HCT116 (cell line): ENCODE measurements at regions not wholly inside any gene's neighbourhood (a gene's known extent, or its start where the extent isn't known, plus 50 kb on each side); places are given as distances from the start of the nearest gene placed in this dataset.

Source experiments
- ATAC-seq: fragments of 200-7000 bp; cut with Tn5 transposase; 2 replicates; pipeline ENCODE4 v1.9.1; 2020; ENCODE audit warnings: mild to moderate bottlenecking, moderate library complexity
- BruUV-seq: library from RNA; stranded (reverse); fragments of 400-500 nt; replicated peaks from 2 replicates; lab custom pipeline; 2021; lab: Mats Ljungman, UMichigan
- CTCF ChIA-PET: fragments of 300-600 bp; sonication (Branson Sonifier 250); formaldehyde crosslinking; loops from one replicate; lab custom pipeline; 2021; ENCODE audit warnings: antibody characterized with exemption; lab: Charles Lee
- POLR2A ChIA-PET: fragments of 300-600, 350-600 bp; sonication (Branson Sonifier 250); formaldehyde crosslinking; loops from one replicate; lab custom pipeline; 2021; ENCODE audit warnings: antibody characterized with exemption; lab: Charles Lee
- RAD21 ChIA-PET, 2 experiments: fragments of 300-600 bp; sonication (Branson Sonifier 250); formaldehyde crosslinking; loops; one replicate each; lab custom pipeline; 2023; ENCODE audit warnings: low total read pairs in 2 of 2; ENCODE audit not compliant: uncharacterized antibody in 2 of 2, unreplicated experiment in 2 of 2, low non-redundant PET in 1 of 2; lab: Charles Lee
- DNase-seq: peaks from one replicate; pipeline ENCODE4 v3.0.0-alpha.2; 2010; ENCODE audit warnings: low read depth, low spot score
- H2AFZ ChIP-seq: fragments of 200-600 bp; shearing (Covaris generic), sonication (generic); 2 replicates; pipeline ENCODE4 v1.6.1; 2017; ENCODE audit warnings: low read depth, mixed run types, mixed read lengths, antibody characterized with exemption, low read length; ENCODE audit not compliant: poor library complexity, severe bottlenecking
- H3K27ac ChIP-seq: 2 replicates; pipeline ENCODE4 v1.5.1; 2012; ENCODE audit warnings: low read depth, low read length
- H3K27me3 ChIP-seq: fragments of 200-600 bp; sonication (generic); 2 replicates; pipeline ENCODE4 v1.6.1; 2016; ENCODE audit warnings: mixed run types, low read length, mixed read lengths; ENCODE audit not compliant: insufficient read depth
- H3K36me3 ChIP-seq, 2 experiments: fragments of 200-500 bp in 1 of 2; fragments of 200-600 bp in 1 of 2; sonication (Bioruptor generic) in 1 of 2; sonication (generic) in 1 of 2; 2 replicates each; pipeline versions ENCODE4 v1.5.1 to v1.6.1; 2014 to 2016; ENCODE audit warnings: low read length in 2 of 2, inconsistent platforms in 1 of 2, mixed read lengths in 1 of 2, mixed run types in 1 of 2; ENCODE audit not compliant: insufficient read depth in 2 of 2, control insufficient read depth in 1 of 2
- H3K4me1 ChIP-seq, 2 experiments: fragments of 200-600 bp in 1 of 2; sonication (generic) in 1 of 2; 2 replicates each; pipeline versions ENCODE4 v1.5.1 to v1.6.1; 2012 to 2017; ENCODE audit warnings: low read length in 2 of 2, inconsistent platforms in 1 of 2, mild to moderate bottlenecking in 1 of 2, mixed read lengths in 1 of 2, mixed run types in 1 of 2, moderate library complexity in 1 of 2; ENCODE audit not compliant: insufficient read depth in 2 of 2, control insufficient read depth in 1 of 2
- H3K4me2 ChIP-seq: fragments of 200-600 bp; sonication (generic); 2 replicates; pipeline ENCODE4 v1.6.1; 2017; ENCODE audit warnings: mixed run types, low read length, mixed read lengths
- H3K4me3 ChIP-seq, 2 experiments: fragments of 200-600 bp in 1 of 2; sonication (generic) in 1 of 2; replicated peaks in 1 of 2; 2 replicates each; pipeline ENCODE4 v1.5.1; 2011 to 2016; ENCODE audit warnings: low read length in 2 of 2, control low read depth in 1 of 2, low read depth in 1 of 2, mild to moderate bottlenecking in 1 of 2, mixed read lengths in 1 of 2, mixed run types in 1 of 2
- H3K79me2 ChIP-seq: fragments of 200-600 bp; sonication (generic); 2 replicates; pipeline ENCODE4 v1.6.1; 2017; ENCODE audit warnings: mild to moderate bottlenecking, mixed run types, low read length, moderate library complexity, mixed read lengths; ENCODE audit not compliant: insufficient read depth
- H3K9ac ChIP-seq: fragments of 200-600 bp; sonication (generic); 2 replicates; pipeline ENCODE4 v1.6.1; 2016; ENCODE audit warnings: low read length, mixed read lengths
- H3K9me2 ChIP-seq: fragments of 200-600 bp; sonication (generic), shearing (Covaris generic); 2 replicates; pipeline ENCODE4 v1.6.1; 2017; ENCODE audit warnings: mixed run types, mild to moderate bottlenecking, moderate library complexity; ENCODE audit not compliant: insufficient read depth
- H3K9me3 ChIP-seq, 2 experiments: fragments of 200-500 bp in 1 of 2; fragments of 200-600 bp in 1 of 2; sonication (Bioruptor generic) in 1 of 2; sonication (generic) in 1 of 2; 2 replicates each; pipeline ENCODE4 v1.6.1; 2014 to 2017; ENCODE audit warnings: low read length in 2 of 2, mixed read lengths in 2 of 2, inconsistent platforms in 1 of 2, low read depth in 1 of 2, mild to moderate bottlenecking in 1 of 2, mixed run types in 1 of 2, moderate library complexity in 1 of 2; ENCODE audit not compliant: control insufficient read depth in 1 of 2, insufficient read depth in 1 of 2
- H4K20me1 ChIP-seq: fragments of 200-600 bp; sonication (generic), shearing (Covaris generic); 2 replicates; pipeline ENCODE4 v1.6.1; 2017; ENCODE audit warnings: mixed run types, mild to moderate bottlenecking, moderate library complexity; ENCODE audit not compliant: insufficient read depth
- ATF3 ChIP-seq: IDR thresholded peaks from 2 replicates; pipeline ENCODE4 v1.6.1; 2012
- CBX3 ChIP-seq: IDR thresholded peaks from 2 replicates; pipeline ENCODE4 v1.6.1; 2012; ENCODE audit warnings: low read depth
- CEBPB ChIP-seq: IDR thresholded peaks from 2 replicates; pipeline ENCODE4 v1.6.1; 2012; ENCODE audit warnings: low read depth
- CTCF ChIP-seq, 3 experiments: fragments of 200-600 bp in 1 of 3; sonication (generic) in 1 of 3; IDR thresholded peaks in 2 of 3; conservative IDR thresholded peaks in 1 of 3; 2 replicates each; pipeline ENCODE4 v1.5.1; 2012 to 2017; ENCODE audit warnings: low read depth in 2 of 3, low read length in 2 of 3, antibody characterized with exemption in 1 of 3, borderline replicate concordance in 1 of 3, control low read depth in 1 of 3, mild to moderate bottlenecking in 1 of 3, mixed read lengths in 1 of 3, mixed run types in 1 of 3, moderate library complexity in 1 of 3; ENCODE audit not compliant: insufficient read depth in 1 of 3
- EGR1 ChIP-seq: IDR thresholded peaks from 2 replicates; pipeline ENCODE4 v1.6.1; 2012; ENCODE audit warnings: low read depth
- EZH2 ChIP-seq: fragments of 200-600 bp; sonication (generic); IDR thresholded peaks from 2 replicates; pipeline ENCODE4 v1.6.1; 2017; ENCODE audit warnings: antibody characterized with exemption, mixed run types
- EZH2phosphoT487 ChIP-seq: fragments of 200-600 bp; IDR thresholded peaks from 2 replicates; pipeline ENCODE4 v1.6.1; 2018; ENCODE audit warnings: antibody characterized with exemption, borderline replicate concordance
- JUND ChIP-seq: IDR thresholded peaks from 2 replicates; pipeline ENCODE4 v1.6.1; 2012
- POLR2A ChIP-seq: IDR thresholded peaks from 2 replicates; pipeline ENCODE4 v1.7.0; 2011; ENCODE audit warnings: borderline replicate concordance; ENCODE audit not compliant: insufficient read depth, insufficient read length; ENCODE audit errors: extremely low read depth
- POLR2AphosphoS5 ChIP-seq: IDR thresholded peaks from 2 replicates; pipeline ENCODE4 v1.6.1; 2011; ENCODE audit warnings: mild to moderate bottlenecking, low read depth, low read length, moderate library complexity
- RAD21 ChIP-seq: IDR thresholded peaks from 2 replicates; pipeline ENCODE4 v1.6.1; 2012; ENCODE audit warnings: low read depth, mild to moderate bottlenecking
- SIN3A ChIP-seq: IDR thresholded peaks from 2 replicates; pipeline ENCODE4 v1.6.1; 2012; ENCODE audit warnings: low read depth
- SP1 ChIP-seq: IDR thresholded peaks from 2 replicates; pipeline ENCODE4 v1.6.1; 2012; ENCODE audit warnings: low read depth
- TCF7L2 ChIP-seq: IDR thresholded peaks from 2 replicates; pipeline ENCODE4 v1.7.0; 2011; ENCODE audit warnings: borderline replicate concordance, inconsistent platforms; ENCODE audit not compliant: insufficient read depth, insufficient read length; ENCODE audit errors: extremely low read depth
- ZBTB33 ChIP-seq: IDR thresholded peaks from 2 replicates; pipeline ENCODE4 v1.6.1; 2011; ENCODE audit warnings: mild to moderate bottlenecking, low read length, moderate library complexity; ENCODE audit not compliant: insufficient replicate concordance; ENCODE audit errors: extremely low read depth
- ZFX ChIP-seq: fragments of 450-650 bp; IDR thresholded peaks from 2 replicates; pipeline ENCODE4 v1.6.1; 2017
- ZNF274 ChIP-seq: fragments of 200-500 bp; sonication (Bioruptor generic); IDR thresholded peaks from 2 replicates; pipeline ENCODE4 v1.6.1; 2014; ENCODE audit warnings: mild to moderate bottlenecking, low read depth, low read length, inconsistent platforms
- intact Hi-C: fragments of 100-400 bp; cut with micrococcal nuclease; formaldehyde crosslinking; loops from 2 replicates; pipeline ENCODE4 v1.10.0; 2022
- TF ChIP-seq, protein P1 (sequence below): IDR thresholded peaks from 2 replicates; pipeline ENCODE4 v1.6.1; 2012; ENCODE audit warnings: low read depth

- Histone ChIP-seq H4K20me1 (no peaks in the 10 kb centered on the region; the same call in 1 of the 2 replicates), H3K4me2 (no peak overlapping the region; the same call in 1 of the 2 replicates), H3K27me3 (no peaks in the 10 kb centered on the region), H3K79me2 (no peaks in the 10 kb centered on the region), H3K27ac (no peak overlapping the region), H3K9me3 (peaks cover 0 to 1% of the 10 kb centered on the region in 2 experiments; a peak in 1 of 4 replicates), H3K4me3 (no peak overlapping the region; a peak in 1 of 4 replicates), H2AFZ (peak overlapping the region; percentile 45), H3K9me2 (no peaks in the 10 kb centered on the region), H3K9ac (no peak overlapping the region), H3K4me1 (peaks cover 0 to 12% of the 10 kb centered on the region in 2 experiments; a peak in 2 of 4 replicates), H3K36me3 (0 out of 4 replicates have a peak, but pooled peaks cover 0 to 3% of the 10 kb centered on the region in 2 experiments)
- intact Hi-C loops: no loop called here
- RAD21 ChIA-PET: no interaction called here
- POLR2A ChIA-PET: no interaction called here
- no peak for DNase-seq
- CTCF ChIA-PET: no interaction called here
- peak; percentile 27; the same call in 1 of the 2 replicates for ATAC-seq
- TF ChIP-seq POLR2A (no peak), EZH2 (no peak), SP1 (no peak), ZFX (no peak), ZBTB33 (no peak), EZH2phosphoT487 (no peak), ZNF274 (no peak), JUND (no peak), POLR2AphosphoS5 (no peak), RAD21 (no peak), CTCF (IDR thresholded peaks at IDR 0.05 in 2 of 3, conservative IDR thresholded peaks at IDR 0.05 in 1 of 3; ENCODE audit: borderline replicate concordance in 1 of 3, insufficient read depth in 1 of 3, low read depth in 2 of 3, low read length in 2 of 3) (no peak), CBX3 (no peak), ATF3 (no peak), SIN3A (no peak), EGR1 (no peak), TCF7L2 (no peak), CEBPB (no peak)
- TF ChIP-seq, protein P1, sequence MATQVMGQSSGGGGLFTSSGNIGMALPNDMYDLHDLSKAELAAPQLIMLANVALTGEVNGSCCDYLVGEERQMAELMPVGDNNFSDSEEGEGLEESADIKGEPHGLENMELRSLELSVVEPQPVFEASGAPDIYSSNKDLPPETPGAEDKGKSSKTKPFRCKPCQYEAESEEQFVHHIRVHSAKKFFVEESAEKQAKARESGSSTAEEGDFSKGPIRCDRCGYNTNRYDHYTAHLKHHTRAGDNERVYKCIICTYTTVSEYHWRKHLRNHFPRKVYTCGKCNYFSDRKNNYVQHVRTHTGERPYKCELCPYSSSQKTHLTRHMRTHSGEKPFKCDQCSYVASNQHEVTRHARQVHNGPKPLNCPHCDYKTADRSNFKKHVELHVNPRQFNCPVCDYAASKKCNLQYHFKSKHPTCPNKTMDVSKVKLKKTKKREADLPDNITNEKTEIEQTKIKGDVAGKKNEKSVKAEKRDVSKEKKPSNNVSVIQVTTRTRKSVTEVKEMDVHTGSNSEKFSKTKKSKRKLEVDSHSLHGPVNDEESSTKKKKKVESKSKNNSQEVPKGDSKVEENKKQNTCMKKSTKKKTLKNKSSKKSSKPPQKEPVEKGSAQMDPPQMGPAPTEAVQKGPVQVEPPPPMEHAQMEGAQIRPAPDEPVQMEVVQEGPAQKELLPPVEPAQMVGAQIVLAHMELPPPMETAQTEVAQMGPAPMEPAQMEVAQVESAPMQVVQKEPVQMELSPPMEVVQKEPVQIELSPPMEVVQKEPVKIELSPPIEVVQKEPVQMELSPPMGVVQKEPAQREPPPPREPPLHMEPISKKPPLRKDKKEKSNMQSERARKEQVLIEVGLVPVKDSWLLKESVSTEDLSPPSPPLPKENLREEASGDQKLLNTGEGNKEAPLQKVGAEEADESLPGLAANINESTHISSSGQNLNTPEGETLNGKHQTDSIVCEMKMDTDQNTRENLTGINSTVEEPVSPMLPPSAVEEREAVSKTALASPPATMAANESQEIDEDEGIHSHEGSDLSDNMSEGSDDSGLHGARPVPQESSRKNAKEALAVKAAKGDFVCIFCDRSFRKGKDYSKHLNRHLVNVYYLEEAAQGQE: no peak
- BruUV-seq: no TSS peak
These were observed 125.7 kb upstream of the DDHD1 start for GRCh38 chr14:53278602-53279506.
